Heart left ventricle (tissue), 16 donors: ENCODE measurements at regions not wholly inside any gene's neighbourhood (a gene's known extent, or its start where the extent isn't known, plus 50 kb on each side); places are given as distances from the start of the nearest gene placed in this dataset.

ENCODE experiments used
- ATAC-seq, 4 donors: fragments of 200-7000 bp; cut with Tn5 transposase; one replicate each; pipeline ENCODE4 v1.9.1; 2020 to 2022; ENCODE audit warnings: moderate library complexity in 4 of 4, mild to moderate bottlenecking in 3 of 4, moderate number of reproducible peaks in 1 of 4
- DNase-seq, 5 donors: peaks; one replicate each; pipeline ENCODE4 v3.0.0-alpha.2; 2020
- H3K27ac ChIP-seq, 12 donors: fragments of 200-600 bp; sonication (generic) in 4 of 12; one replicate each; pipeline versions ENCODE4 v1.5.0 to v1.8.0; 2016 to 2022; ENCODE audit warnings: mild to moderate bottlenecking in 2 of 12
- H3K27me3 ChIP-seq, 9 donors: fragments of 200-600 bp; sonication (generic) in 2 of 9; one replicate each; pipeline versions ENCODE4 v1.5.1 to v1.8.0; 2016 to 2022; ENCODE audit warnings: mild to moderate bottlenecking in 3 of 9
- H3K36me3 ChIP-seq, 9 donors: fragments of 200-600 bp; sonication (generic) in 2 of 9; one replicate each; pipeline versions ENCODE4 v1.5.0 to v1.8.0; 2018 to 2022; ENCODE audit warnings: mild to moderate bottlenecking in 2 of 9
- H3K4me1 ChIP-seq, 12 donors: fragments of 200-600 bp; sonication (generic) in 4 of 12; one replicate each; pipeline versions ENCODE4 v1.5.0 to v1.8.0; 2016 to 2022; ENCODE audit warnings: mild to moderate bottlenecking in 3 of 12
- H3K4me3 ChIP-seq, 12 donors: fragments of 200-600 bp; sonication (generic) in 4 of 12; one replicate each; pipeline versions ENCODE4 v1.5.0 to v1.8.0; 2017 to 2022; ENCODE audit warnings: mild to moderate bottlenecking in 9 of 12, moderate library complexity in 4 of 12
- H3K9me3 ChIP-seq, 12 donors: fragments of 200-600 bp; sonication (generic) in 4 of 12; one replicate each; pipeline versions ENCODE4 v1.5.0 to v1.8.0; 2016 to 2022; ENCODE audit warnings: mild to moderate bottlenecking in 1 of 12
- POLR2A ChIP-seq, 2 donors: fragments of 450-650 bp; IDR thresholded peaks; one replicate each; pipeline ENCODE4 v1.6.1; 2017; ENCODE audit warnings: antibody characterized with exemption in 2 of 2, mild to moderate bottlenecking in 2 of 2, moderate library complexity in 2 of 2
- WGBS, 4 donors: extraction: QIAGEN DNeasy Blood & Tissue Kit in 2 of 4; methylation state at CpG; one replicate each; pipeline versions ENCODE4 v1.1.5 to v1.1.7; 2013 to 2018; 5-methylcytosine and 5-hydroxymethylcytosine counted together
- intact Hi-C, 10 donors: fragments of 100-400 bp; cut with DNase I; formaldehyde crosslinking; loops; one replicate each; pipeline versions ENCODE4 v1.11.1 to v1.14.2; 2022
- TF ChIP-seq, protein P1 (sequence below), 12 donors: fragments of 200-600 bp; sonication (generic) in 4 of 12; IDR thresholded peaks; one replicate each; pipeline versions ENCODE4 v1.5.0 to v1.8.0; 2018 to 2022; ENCODE audit warnings: antibody characterized with exemption in 12 of 12, mild to moderate bottlenecking in 5 of 12
- donor health status: ischemic (EF 13 %, LVEDD 7.1; RV severe dilation, severe dysfunction).
- donor health status: healthy with polysubstance abuse.
- donor health status: DM: no; HTN: yes; CAD: no.
- donor health status: DM: no; HTN: no; CAD: no.
- donor health status: ischemic (EF 25% LVEDD 6.9; RV normal size, moderate dysfunction).
- donor health status: ischemic (EF 25% LVEDD 5.7; RV mildly dilated, moderate dysfunction).
- donor health status: healthy.
- donor health status: DM: yes; HTN: yes; CAD: no.
- donor health status: ischemic (EF 35%, LVEDD 5.7; RV mildly dilated, moderate dysfunction).
- donor health status: nonischemic (EF 11% LVEDD 7.7; RV severe dilation, severe dysfunction).
- donor health status: DM: yes; HTN: yes; CAD: no.
- donor health status: PGD.
- donor health status: ischemic (EF 29% LVEDD 5.4; RV normal size, mild dysfunction).
- donor health status: nonischemic (EF 23%, LVEDD 6.1; RV moderate dilation, normal function).

GRCh38 chr5:159628703-159629102 lies 287.6 kb upstream of the ADRA1B start:
- intact Hi-C loops: no loop called here
- H3K4me3 ChIP-seq: no peak overlapping the region
- H3K27ac ChIP-seq: no peak overlapping the region
- ATAC-seq (no peak), DNase-seq (no peak)
- peaks cover 0 to 16% (median 0%) of the 10 kb centered on the region in 12 donors for H3K9me3 ChIP-seq
- H3K36me3 ChIP-seq: no peaks in the 10 kb centered on the region
- no peaks in the 10 kb centered on the region for H3K4me1 ChIP-seq
- H3K27me3 ChIP-seq: no peaks in the 10 kb centered on the region
- WGBS, 4 donors: 82 to 91% (median 88%) methylated on average over 1 of the region's 1 CpG
- no peak for TF ChIP-seq POLR2A (IDR thresholded peaks at IDR 0.05)
- TF ChIP-seq, protein P1, sequence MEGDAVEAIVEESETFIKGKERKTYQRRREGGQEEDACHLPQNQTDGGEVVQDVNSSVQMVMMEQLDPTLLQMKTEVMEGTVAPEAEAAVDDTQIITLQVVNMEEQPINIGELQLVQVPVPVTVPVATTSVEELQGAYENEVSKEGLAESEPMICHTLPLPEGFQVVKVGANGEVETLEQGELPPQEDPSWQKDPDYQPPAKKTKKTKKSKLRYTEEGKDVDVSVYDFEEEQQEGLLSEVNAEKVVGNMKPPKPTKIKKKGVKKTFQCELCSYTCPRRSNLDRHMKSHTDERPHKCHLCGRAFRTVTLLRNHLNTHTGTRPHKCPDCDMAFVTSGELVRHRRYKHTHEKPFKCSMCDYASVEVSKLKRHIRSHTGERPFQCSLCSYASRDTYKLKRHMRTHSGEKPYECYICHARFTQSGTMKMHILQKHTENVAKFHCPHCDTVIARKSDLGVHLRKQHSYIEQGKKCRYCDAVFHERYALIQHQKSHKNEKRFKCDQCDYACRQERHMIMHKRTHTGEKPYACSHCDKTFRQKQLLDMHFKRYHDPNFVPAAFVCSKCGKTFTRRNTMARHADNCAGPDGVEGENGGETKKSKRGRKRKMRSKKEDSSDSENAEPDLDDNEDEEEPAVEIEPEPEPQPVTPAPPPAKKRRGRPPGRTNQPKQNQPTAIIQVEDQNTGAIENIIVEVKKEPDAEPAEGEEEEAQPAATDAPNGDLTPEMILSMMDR (IDR thresholded peaks at IDR 0.05): no peak

DNA sequence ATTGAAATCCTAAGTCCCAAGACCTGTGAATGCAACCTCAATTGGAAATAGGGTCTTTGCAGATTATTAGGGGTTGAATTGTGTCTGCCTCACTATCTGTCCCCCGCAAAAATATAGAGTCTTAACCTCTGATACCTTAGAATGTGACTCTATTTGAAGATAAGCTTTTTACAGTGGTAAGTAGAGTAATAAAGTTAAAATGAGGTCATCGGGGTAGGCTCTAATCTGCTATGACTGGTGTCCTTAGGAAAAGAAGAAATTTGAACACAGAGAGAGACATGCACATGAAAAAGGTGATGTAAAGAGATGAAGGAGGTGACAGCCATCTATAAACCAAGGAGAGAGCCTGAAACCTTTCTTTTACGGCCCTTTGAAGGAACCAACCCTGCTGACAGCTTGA lies 287.1 kb upstream of the ADRA1B start:
- Histone ChIP-seq H3K4me1 (no peaks in the 10 kb centered on the region), H3K27me3 (no peaks in the 10 kb centered on the region), H3K9me3 (peaks cover 0 to 14% (median 0%) of the 10 kb centered on the region in 12 donors), H3K4me3 (no peak overlapping the region), H3K36me3 (no peaks in the 10 kb centered on the region), H3K27ac (no peak overlapping the region)
- TF ChIP-seq, protein P1 (IDR thresholded peaks at IDR 0.05): no peak
- no peak for TF ChIP-seq POLR2A (IDR thresholded peaks at IDR 0.05)
- 85 to 91% (median 88%) methylated on average over 3 of the region's 3 CpGs for WGBS, 4 donors
- intact Hi-C loops: no loop called here
- no peak for DNase-seq
- ATAC-seq: no peak

DNA sequence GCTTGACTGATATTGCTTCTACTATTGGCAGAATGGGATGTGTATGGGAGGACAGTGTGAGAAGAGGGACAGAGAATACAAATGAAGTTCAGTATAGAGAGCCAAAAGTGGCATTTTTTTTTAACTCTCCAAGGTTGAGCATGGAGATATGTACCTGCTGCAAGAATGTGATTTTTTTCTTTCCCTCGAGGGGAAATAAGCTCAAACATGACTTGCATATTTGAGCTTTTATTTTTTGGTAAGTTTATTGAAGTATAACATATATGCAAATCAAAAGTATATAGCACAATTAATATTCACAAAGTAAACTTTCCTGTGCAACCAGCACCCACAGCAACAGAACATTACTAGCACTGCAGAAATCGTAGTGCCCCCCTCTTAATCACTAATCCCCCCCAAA lies 285.7 kb upstream of the ADRA1B start:
- Histone ChIP-seq H3K9me3 (peaks cover 0 to 11% (median 0%) of the 10 kb centered on the region in 12 donors), H3K4me3 (no peak overlapping the region), H3K27ac (no peak overlapping the region), H3K27me3 (no peaks in the 10 kb centered on the region), H3K4me1 (no peaks in the 10 kb centered on the region), H3K36me3 (no peaks in the 10 kb centered on the region)
- 69 to 80% (median 74%) methylated on average over 2 of the region's 2 CpGs for WGBS, 4 donors
- intact Hi-C loops: no loop called here
- TF ChIP-seq, protein P1 (IDR thresholded peaks at IDR 0.05): no peak
- no peak for TF ChIP-seq POLR2A (IDR thresholded peaks at IDR 0.05)
- DNase-seq: no peak
- no peak for ATAC-seq

GRCh38 chr5:159631001-159631400 lies 285.3 kb upstream of the ADRA1B start:
- 82 to 89% (median 86%) methylated on average over 3 of the region's 3 CpGs for WGBS, 4 donors
- Histone ChIP-seq H3K36me3 (no peaks in the 10 kb centered on the region), H3K27me3 (no peaks in the 10 kb centered on the region), H3K27ac (no peak overlapping the region), H3K4me1 (no peaks in the 10 kb centered on the region), H3K9me3 (peaks cover 0 to 7% (median 0%) of the 10 kb centered on the region in 12 donors), H3K4me3 (no peak overlapping the region)
- intact Hi-C loops: no loop called here
- TF ChIP-seq POLR2A (IDR thresholded peaks at IDR 0.05): no peak
- TF ChIP-seq, protein P1 (IDR thresholded peaks at IDR 0.05): no peak
- DNase-seq: no peak
- no peak for ATAC-seq
